ENCODE measurements at regions not wholly inside any gene's neighbourhood (a gene's known extent, or its start where the extent isn't known, plus 50 kb on each side); places are given as distances from the start of the nearest gene placed in this dataset.

DNA sequence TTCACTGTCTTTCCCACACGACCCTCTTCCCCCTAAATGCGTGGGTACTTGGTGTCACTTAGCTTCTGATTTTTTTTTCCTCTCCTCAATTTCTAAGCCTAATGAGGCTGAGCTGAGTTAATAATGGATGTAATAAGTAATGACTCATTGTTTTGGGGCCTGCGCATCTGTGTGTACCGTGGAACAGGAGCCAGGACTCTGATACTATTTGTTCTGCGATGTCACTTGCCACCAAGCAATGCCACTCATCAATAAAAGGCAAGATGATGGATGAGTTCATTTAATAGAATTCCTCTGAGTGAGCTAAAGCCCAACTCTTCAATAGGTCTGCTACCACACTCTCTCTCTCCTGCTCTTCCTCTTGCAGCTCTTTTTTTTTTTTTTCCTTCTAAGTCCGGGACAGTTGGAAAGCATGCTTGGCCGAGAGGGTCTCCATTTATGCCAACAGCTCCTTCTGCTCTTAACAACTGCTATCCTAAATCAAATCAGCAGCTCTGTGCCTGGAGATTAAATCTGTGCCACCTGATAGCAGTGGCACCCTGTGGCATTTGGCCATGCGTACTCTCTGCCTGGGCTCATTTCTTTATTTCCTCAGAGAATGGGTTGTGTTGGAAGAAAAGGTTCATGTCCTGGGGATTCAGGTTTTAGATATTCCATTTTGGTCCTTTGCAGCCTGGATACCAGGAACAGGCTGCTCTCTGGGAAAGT, 1284.2 kb upstream of the PIK3C3 start:
- no peak for DNase-seq
- no peak for ATAC-seq (ENCODE audit: poor library complexity)
- intact Hi-C loops (cut with DNase I), result no loop called here

DNA sequence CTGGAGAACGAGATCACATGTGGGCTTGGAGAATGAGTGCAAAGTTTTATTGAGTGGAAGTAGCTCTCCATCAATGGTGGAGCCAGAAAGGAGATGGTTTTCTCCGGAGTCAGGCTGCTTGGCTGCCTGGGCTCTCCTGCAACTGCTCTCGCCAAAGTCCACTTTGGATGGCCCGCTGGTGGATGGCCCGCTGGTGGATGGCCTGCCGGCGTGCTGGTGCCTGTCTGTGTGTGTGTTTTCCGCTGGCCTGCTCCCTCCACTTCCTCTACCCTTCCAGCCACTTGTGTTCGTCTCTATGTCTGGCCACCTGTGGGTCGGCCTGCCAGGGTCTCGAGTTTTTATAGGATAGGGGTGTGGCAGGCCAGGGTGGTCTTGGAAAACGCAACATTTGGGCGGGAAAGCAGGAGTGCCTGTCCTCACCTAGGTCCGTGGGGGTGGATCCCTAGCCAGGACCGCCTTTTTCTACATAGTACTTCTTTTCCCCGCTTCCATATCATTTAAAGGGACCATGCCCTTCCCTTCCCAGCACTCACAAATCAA, 1292.1 kb upstream of the PIK3C3 start:
- DNase-seq (no peak), ATAC-seq (ENCODE audit: poor library complexity) (no peak)
- intact Hi-C loops (cut with DNase I), result no loop called here

DNA sequence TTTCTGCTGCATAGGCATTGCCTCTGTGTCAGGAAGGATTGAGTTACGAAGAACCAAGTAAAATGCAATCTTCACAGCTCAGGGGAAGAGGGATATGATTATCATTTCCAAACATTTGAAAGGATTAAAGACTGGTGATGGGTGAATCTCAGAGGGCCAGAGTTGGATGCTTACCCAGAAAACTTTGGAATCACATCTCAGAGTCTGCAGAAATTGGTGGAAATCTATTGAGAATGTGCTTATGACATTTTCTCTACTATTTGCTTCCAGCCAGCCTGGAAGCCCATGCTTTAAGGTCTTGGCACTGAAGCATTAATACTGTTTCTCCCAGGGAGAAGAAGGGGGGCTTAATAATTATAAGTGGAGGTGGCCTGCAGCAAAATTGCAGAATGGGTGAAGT, 1301.4 kb upstream of the PIK3C3 start:
- intact Hi-C loops (cut with DNase I), result no loop called here
- no peak for ATAC-seq (ENCODE audit: poor library complexity)
- no peak for DNase-seq

DNA sequence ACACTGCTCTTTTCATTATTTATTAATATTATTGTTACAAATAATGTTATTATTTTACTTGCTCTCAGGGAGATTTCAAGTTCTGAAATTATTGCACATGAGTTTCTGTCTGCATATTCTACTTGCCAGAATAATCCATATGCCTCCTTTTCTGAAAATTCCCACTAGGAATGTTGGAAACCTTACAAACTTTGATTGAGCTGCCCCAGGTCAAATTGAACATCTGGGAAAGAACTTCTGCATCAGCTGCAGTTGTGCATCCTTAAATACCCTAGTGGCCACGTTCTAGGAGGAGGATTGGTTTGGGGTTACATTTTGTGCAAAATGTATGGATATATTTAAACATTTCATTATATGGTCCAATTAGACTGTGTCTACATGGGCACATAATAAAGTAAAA, 1302.7 kb upstream of the PIK3C3 start:
- intact Hi-C loops (cut with DNase I), result no loop called here
- DNase-seq (no peak), ATAC-seq (ENCODE audit: poor library complexity) (no peak)

DNA sequence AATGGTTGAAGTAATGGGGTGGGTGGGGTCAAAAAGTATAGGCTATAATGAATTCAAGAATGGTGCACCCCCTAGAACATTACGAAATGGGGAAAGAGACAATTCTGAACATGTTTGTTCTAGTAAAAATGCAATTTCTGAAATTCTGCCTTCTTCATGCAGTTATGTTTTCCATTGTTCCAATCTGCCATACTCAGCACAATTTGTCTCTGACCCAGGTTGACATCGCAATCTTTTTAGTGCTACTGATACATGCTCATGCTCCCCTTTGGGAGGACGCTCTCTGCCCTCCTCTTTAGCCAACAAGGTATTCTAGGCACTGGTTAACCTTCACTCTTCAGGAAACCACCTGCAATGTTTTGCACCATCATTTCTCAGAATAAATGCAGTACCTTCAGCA, 1303.9 kb upstream of the PIK3C3 start:
- intact Hi-C loops (cut with DNase I), result no loop called here
- no peak for ATAC-seq (ENCODE audit: poor library complexity)
- no peak for DNase-seq

DNA sequence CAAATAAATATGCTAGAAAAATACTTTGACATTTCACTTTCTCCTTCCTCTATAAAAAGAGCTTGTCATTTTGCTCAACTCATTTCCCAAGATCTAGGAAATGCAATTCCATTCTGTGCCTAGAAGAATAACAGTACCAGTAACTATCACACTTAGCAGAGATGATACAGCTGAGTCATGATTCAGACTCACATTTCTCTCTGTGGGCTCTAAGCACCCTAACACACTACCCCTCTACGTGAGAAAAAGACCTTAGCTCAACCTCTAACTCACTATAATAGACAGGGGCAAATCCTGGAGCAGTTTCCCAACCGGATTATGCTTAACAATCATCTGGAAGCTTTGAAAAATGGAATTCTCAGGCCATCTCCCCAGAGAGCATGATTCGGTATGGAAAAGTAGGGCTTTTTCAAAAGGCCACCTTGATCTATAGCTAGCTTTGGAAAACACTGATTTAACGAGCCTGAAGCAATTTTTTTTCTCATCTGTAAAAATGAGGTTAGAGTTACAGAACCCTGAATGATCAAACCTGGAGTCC, 1312.3 kb upstream of the PIK3C3 start:
- intact Hi-C loops (cut with DNase I), result no loop called here
- DNase-seq (no peak), ATAC-seq (ENCODE audit: poor library complexity) (no peak)

DNA sequence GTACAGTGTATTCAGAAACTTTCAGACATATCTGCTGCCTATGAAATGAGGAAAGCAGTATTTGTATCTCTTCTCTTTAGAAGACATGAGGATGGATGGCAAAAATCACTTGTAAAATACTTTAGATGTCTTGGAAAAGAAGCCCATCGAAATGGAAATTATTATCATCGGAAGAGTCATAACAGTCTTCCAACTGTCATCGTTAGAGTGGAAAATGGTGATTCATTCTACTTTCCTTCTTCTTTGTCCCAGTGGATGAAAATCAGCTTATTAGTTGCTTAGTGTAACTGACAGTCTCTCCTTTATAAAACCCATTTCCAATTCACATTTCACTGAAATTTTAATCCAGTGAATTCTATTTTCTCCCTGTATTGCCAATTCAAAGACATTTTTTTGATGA, 1323.7 kb upstream of the PIK3C3 start:
- intact Hi-C loops (cut with DNase I), result no loop called here
- no peak for ATAC-seq (ENCODE audit: poor library complexity)
- no peak for DNase-seq

DNA sequence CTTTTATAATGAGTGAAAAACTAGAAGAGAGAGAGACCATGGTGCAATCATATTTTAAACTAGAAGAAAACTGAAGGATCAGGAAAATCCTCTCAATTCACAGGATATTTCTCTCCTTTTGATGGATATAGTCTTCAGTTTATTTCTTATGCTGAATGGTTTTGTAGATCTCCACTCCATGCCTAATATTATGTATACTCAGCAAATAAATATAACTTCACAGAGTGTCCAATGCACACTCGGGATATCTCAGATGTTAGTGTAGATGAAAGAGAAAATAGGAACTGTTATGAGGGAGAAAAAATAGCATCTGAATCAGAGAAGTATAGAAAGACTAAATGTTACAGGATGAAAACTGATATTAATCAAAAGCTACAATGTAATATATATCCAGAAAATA, 1324.5 kb upstream of the PIK3C3 start:
- intact Hi-C loops (cut with DNase I), result no loop called here
- no peak for DNase-seq
- no peak for ATAC-seq (ENCODE audit: poor library complexity)

DNA sequence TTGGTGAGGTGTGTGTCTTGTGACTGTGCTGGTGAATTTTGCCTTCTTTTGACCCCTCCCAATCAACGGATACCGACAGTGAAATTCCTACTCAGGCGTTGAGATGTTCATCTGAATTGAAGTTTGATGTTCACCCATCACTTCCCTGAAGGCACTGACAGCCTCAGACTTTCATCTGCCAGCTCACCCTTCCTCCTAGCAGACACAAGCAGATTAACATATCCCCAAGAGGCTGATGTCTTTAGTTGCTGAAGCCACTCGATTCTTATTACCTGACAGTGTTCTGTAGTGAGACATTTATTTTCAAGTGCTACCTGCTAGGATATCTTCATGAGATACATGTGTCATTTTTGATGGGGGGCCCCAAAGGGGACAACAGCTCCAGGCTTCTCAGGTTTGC, 1330.1 kb upstream of the PIK3C3 start:
- DNase-seq (no peak), ATAC-seq (ENCODE audit: poor library complexity) (no peak)
- intact Hi-C loops (cut with DNase I), result no loop called here

DNA sequence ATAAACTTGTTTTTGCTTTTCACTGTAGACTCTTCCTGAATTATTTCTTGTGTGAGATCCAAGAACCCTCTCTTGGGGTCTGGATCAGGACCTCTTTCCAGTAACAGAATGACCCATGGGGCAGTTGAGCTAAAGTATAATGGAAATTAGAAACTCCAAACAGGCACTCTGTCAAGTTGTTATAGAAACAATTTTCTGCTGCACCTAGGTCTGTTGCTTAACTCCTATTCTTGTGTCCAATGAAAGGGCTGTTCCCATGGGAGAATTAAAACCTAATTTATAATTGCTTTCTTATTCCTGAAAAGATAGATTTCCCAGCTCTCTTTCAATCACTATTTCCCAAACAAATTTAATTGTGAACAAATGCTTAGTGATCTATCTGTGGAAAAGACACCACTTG, 1341.3 kb upstream of the PIK3C3 start:
- intact Hi-C loops (cut with DNase I), result no loop called here
- DNase-seq, result no peak
- no peak for ATAC-seq (ENCODE audit: poor library complexity)

DNA sequence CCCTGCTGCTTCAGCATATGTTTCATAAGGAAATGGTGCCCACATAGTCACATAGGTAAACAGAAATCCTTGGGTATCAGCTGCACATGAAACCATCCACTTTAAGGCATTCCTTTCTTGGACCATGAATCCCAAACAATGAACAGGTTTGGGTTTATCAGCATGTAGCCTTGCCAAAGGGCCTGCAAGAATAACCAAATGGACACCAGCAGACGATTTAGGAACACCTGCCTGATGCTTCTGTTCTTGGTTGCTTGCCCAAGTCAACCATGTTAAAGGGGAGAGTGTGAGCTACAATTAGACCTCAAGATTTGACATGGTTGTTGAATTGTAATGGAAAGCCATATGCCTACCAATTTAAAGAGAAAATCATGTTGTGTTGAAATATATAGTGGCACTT, 1342.7 kb upstream of the PIK3C3 start:
- intact Hi-C loops (cut with DNase I), result no loop called here
- DNase-seq, result no peak
- ATAC-seq (ENCODE audit: poor library complexity), result no peak

DNA sequence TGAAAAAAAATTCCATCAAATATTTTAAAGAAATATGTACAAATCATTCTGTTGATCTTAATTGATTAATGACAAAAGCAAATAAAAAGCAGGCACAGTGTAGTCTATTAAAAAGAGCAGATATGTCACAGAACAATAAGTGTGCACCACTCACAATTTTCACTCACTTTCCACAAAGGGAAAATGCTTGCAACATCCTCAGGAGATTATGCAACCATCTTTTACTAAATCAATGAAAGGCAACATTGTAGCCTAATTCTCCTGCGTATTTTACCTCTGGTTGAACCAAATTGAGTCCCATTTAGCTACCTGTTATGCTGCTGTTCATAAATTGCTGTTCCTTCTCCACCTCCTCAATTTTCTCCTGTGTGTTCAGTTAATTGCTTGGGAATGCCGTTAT, 1346.8 kb upstream of the PIK3C3 start:
- intact Hi-C loops (cut with DNase I), result no loop called here
- ATAC-seq (ENCODE audit: poor library complexity), result no peak

DNA sequence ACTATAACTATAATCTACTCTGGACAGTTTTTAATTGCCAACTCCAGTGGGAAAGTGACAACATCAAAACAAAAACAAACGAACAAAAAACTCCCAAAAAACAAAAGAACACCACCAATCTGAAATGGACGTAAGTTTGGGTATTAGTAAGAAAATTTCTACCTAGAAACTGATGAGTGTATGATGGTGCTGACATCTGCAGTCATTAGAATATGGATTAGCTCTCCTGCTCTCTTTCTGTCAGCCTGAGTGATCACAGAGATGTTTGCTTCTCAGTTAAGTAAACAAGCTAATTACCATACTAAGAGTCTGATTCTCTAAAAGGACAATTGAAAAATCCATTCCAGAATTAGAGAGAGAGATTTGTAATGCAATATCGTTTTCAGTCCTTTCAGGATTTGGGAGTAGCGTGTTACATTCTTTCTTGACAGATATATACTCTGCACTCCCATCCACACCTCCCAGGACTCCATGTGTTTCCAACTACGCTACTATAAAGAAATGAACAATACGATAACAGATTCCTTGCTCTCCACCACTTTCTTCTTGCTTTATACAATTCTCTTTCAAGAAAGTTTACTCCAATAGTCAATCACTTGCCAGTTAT, 1347.4 kb upstream of the PIK3C3 start:
- DNase-seq (no peak), ATAC-seq (ENCODE audit: poor library complexity) (no peak)
- intact Hi-C loops (cut with DNase I), result no loop called here

More for the DNA sequence above, 1346.8 kb upstream of the PIK3C3 start:
- DNase-seq, result no peak

DNA sequence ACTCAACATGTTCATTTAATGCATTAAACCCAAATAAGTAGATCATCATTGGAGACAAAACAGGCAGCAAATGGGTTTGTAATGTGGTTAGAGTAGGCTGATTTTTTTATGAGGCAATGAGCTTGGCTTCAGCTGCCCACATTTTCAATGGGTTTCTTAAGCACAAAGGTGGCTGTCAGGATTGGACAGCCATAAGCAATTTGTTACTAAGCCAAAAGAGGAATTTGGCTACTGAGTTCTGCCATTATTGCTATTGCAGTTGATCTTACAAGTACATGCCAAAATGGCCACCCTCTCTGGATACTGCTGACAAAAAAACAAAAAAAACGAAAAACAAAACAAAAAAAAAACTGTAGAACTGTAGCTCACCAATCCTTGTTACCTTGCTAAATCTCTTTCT, 1348.0 kb upstream of the PIK3C3 start:
- ATAC-seq (ENCODE audit: poor library complexity), result no peak
- intact Hi-C loops (cut with DNase I), result no loop called here
- no peak for DNase-seq

DNA sequence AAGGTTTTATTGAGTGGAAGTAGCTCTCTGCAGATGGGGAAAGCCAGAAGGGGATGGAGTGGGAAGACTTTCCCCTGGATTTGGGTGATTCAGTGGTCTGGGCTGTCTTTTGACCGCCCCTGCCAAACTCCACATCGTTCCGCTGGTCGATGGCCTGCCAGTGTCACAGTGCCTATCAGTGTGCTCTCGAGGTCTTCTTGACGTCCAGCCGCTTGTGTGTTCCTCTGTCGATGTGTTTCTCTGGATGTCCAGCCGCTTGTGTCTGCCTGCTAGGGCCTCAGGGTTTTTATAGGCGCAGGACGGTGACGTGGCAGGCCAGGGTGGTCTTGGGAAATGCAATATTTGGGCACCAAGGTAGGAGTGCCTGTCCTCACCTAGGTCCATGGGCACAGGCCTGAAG, 1371.4 kb upstream of the PIK3C3 start:
- ATAC-seq (ENCODE audit: poor library complexity), result no peak
- intact Hi-C loops (cut with DNase I), result no loop called here
- DNase-seq, result no peak

DNA sequence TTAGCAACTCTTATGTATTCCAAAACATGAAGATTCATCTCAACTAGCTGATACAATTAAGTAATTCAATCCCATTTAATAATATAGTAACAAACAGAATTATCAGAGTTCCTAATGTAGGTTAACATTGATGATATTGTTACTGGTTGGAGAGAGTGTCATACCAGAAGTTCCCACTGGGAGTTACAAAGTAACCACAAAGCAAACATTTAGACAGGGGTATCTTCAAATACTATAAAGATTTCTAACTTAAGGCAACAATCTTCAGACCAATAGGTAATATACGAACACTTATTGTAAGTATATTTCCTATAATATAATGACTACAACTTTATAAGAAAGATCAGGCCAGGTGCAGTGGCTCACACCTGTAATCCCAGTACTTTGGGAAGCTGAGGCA, 1372.9 kb upstream of the PIK3C3 start:
- DNase-seq (no peak), ATAC-seq (ENCODE audit: poor library complexity) (no peak)
- intact Hi-C loops (cut with DNase I), result no loop called here

DNA sequence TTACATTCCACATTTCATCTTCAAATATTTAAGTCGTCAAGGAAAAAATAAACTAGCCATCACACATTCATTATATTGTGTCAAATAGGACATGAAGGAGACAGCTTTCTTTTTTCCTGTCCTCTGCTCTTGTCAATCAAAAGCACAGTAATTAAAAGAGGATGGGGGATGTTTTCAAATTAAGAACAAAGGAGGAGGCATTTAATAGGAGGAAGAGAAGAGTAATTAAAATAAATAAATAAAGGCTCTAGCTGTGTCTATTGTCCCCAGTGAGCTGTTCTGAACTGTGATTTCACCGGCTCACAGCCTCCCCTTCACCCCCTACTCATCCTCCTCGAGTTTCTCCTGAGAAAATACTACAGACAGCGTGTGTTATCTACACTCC, 1377.1 kb upstream of the PIK3C3 start:
- ATAC-seq (ENCODE audit: poor library complexity), result no peak
- intact Hi-C loops (cut with DNase I), result no loop called here
- no peak for DNase-seq

DNA sequence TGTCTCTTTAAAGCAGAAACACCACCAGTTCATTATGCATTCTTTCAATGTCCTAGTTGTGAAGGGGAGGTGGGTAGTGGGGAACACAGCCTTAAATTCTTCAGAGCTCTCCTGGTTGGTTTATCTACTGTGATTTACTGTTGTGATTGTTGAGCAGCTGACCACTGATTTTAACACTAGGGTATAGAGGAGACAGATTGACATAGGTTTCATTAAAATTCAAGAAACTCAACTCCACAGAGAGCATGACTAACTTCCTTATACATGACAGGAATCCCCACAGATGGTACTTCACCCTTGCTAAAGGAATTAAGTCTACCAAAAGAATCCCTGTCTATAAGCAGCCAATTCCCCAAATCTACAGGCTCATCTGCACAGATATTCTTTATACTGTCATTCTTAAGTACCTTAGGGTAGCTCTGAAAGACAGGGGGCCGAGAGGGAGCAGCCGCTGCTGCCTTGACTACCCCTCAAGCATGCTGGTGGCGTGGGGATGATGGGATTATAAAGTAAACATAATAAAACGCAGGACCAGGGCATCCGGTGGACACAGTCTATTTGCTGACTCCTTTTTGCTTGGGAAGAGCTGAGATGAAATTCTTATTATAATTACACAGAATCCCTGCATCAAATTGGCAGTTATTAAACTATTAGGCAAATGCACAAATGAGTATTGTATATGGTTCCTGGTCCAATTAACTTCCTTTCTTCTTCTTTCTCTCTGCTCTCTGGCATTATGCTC, 1377.6 kb upstream of the PIK3C3 start:
- no peak for DNase-seq
- intact Hi-C loops (cut with DNase I), result no loop called here

DNA sequence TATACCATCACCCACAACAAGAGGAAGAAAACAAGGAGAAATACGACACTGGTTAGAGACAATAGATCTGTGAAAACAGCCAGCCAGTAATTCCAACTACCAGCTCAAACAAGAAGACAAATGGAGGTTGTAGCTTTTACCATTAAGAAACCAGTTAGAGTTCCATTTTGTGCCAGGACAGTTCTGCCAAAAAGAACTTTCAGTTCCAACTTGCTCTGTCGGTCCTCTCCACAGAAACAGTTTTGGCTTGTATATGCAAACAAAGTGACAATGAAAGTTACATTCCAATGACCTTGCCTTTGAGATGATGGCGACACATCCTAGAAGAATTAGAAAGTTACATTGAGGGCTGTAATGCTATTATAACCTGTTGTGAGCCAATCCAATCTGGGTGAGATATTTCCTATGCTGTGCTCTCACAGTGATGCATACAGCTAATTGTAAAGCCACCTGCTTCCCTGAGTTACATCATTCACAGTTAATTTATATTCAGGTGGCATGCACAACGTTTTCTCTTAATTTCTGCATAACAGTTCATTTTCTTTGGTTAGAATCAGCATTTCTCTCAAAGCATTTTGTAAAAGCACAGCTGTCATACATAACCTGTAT, 1378.4 kb upstream of the PIK3C3 start:
- no peak for DNase-seq
- intact Hi-C loops (cut with DNase I), result no loop called here
- ATAC-seq (ENCODE audit: poor library complexity), result no peak

More for the DNA sequence above, 1377.6 kb upstream of the PIK3C3 start:
- no peak for ATAC-seq (ENCODE audit: poor library complexity)

All from Right ventricle myocardium superior (tissue), 1 donor.